Midbrain (tissue), 1 donor: ENCODE measurements at regions not wholly inside any gene's neighbourhood (a gene's known extent, or its start where the extent isn't known, plus 50 kb on each side); places are given as distances from the start of the nearest gene placed in this dataset.

Experiments used
- DNase-seq: peaks from one replicate; lab custom pipeline; 2025; lab: John Stamatoyannopoulos, UW

- no peak for DNase-seq
These were observed 73.7 kb downstream of the RTL9 start for GRCh38 chrX:110432091-110432905.

GRCh38 chrX:110432906-110433215 lies 74.2 kb downstream of the RTL9 start:
- no peak for DNase-seq

GRCh38 chrX:110435196-110435595 lies 76.5 kb downstream of the RTL9 start:
- DNase-seq: no peak

- no peak for DNase-seq
These were observed 77.9 kb downstream of the RTL9 start for GRCh38 chrX:110436523-110436922.

DNA sequence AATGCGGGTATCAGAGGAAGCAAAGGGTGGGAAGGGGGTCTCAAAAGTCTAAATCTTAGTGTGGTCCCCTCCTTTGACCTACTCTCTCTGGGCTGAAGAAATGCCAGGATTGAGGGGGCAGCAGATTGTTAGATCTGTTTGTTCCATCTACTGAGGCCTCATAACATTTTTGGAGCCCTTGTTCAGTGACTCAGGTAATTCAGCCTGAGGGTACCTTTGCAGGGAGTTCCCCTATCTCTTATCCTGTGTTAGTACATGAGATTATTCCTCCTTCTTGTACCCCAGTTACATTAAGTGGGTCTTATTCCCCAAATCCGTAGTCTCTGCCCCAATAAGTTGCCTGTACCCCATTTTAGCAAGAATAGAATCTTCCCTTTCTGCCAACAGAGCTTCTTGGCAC lies 79.0 kb downstream of the RTL9 start:
- DNase-seq: no peak

DNA sequence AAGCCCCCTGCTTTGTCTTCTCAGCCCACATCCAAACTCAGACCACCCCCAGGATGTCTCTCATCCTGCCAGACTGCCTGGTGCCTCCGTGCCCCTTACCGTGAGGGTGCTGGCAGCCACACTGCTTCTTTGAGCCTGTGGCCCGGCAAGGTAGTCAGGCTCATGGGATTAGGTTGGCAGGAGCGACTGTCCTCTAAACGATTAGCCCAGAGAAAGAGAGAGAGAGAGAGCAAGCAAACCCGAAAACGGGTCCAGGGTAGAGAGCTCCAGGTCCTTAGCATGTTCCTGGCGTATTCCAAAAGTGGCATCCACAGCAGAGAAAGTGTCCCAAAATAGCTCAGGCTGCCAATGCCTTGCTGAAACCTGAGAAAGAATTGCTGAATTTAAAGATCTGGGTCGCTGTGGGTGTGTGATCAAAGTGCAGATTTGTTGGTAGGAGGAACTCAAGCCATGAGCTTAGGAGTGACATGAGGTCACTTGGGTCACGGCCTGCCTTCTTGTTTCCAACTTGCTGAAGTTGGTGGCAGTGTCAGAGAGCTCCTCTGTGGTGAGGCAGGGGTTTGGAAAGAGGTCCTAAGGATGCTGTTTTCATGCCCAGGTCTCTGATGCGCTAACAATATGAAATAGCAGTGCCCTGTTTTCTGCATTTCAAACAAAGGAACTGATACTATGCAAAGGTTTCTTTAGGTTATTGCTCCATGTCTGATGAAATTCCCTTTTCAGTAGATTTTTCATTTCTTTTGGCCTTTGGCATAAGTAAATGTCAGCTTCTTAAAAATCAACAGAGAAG lies 81.6 kb downstream of the RTL9 start:
- no peak for DNase-seq

DNA sequence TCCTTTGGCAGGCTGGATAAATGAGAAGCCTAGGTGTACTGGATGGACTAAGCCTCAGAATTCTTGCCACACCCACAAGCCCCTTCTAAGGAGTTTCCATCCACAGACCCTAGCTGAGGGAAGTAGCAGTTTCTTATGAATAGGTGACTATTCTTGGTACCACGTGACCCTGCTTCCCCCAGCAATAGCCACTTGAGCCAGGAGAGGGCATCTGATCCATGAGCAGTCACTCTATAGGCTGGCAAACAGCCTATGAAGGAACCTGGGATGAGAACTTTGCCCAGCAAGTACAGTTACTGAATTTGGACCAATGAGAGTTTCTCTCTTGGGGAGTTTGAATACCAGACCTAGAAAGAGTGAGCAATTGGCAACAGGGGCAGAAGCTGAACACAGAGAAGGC lies 84.0 kb downstream of the RTL9 start:
- no peak for DNase-seq

- DNase-seq: no peak
These were observed 86.3 kb downstream of the RTL9 start for GRCh38 chrX:110444996-110445395.

GRCh38 chrX:110448459-110448858 lies 89.8 kb downstream of the RTL9 start:
- DNase-seq: no peak

- no peak for DNase-seq
These were observed 90.7 kb downstream of the RTL9 start for GRCh38 chrX:110449312-110449711.

DNA sequence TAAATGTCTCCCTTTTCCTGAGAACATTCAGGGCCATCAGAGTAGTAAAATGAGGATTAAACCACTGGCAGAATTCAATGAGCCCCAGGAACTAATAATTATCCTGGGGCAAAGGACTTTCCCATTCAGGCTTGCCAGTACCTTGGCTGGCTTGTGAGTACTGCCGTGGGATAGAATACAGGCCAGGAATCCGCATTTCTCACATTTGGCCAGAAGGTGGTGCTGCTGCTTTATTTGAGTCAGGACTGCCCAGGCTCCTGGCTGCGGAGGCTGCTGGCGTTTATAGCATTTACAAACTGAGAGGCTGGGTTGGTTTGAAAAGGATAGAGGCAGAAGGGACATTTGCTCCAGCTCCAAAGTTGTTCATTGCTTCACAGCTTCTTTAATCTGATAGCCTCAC lies 91.4 kb downstream of the RTL9 start:
- peak; percentile 91 for DNase-seq

DNA sequence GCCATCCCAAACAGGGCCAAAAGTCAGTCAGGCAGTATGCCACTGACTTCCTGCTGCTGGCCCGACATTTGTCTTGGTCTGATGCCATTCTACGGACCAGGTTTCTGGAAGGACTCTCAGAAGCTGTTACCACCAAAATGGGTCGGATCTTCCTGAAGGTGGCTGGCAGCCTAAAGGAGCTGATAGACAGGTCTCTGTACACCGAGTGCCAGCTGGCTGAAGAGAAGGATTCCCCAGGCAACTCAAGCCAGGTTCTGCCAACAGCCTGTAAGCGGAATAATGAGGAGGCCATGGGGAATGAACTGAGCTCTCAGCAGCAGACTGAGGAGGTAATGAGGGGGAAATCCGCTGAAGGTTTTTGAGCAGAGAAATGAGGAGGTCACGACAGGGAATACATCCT lies 95.7 kb downstream of the RTL9 start:
- peak; percentile 5 for DNase-seq

DNA sequence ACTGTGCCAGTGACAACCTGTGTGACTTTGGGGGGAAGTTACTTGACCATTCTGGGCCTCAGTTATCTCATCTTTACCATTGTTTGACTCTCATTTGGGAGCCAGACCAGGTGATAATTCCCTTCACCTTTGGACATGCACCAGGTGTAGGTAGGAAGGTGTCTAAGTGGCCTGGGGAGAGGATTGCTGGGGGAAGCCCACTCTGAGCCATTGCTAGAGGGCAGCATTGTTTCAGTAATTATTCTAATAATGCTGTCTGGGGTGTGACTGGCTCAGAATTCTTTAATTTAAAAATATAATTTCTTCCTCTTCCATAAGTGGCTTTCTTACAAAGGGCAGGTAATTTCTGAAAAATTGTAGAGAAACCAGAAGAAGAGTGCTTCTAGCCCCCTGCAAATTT lies 104.3 kb downstream of the RTL9 start:
- no peak for DNase-seq

GRCh38 chrX:110466790-110467189 lies 108.1 kb downstream of the RTL9 start:
- no peak for DNase-seq

GRCh38 chrX:110472265-110472664 lies 113.6 kb downstream of the RTL9 start:
- DNase-seq: no peak

GRCh38 chrX:110477593-110478228 lies 119.1 kb downstream of the RTL9 start:
- no peak for DNase-seq

- no peak for DNase-seq
These were observed 133.4 kb downstream of the RTL9 start for GRCh38 chrX:110491846-110492620.

DNA sequence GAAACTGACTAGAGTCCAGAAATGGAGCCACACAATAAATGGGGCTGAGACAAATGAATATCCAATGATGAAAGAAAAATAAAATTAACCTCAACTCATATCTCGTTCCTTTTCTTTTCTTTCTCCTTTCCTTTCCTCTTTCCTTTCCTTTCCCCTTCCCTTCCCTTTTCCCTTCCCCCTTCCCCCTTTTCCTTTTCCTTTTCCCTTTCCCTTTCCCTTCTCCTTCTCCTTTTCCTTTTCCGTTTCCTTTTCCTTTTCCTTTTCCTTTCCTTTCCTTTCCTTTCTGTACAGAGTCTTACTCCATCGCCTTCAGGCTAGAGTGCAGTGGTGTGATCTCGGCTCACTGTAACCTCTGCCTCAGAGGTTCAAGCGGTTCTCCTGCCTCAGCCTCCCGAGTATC lies 146.3 kb downstream of the RTL9 start:
- DNase-seq: no peak

- no peak for DNase-seq
These were observed 151.3 kb downstream of the RTL9 start for GRCh38 chrX:110509755-110510532.

DNA sequence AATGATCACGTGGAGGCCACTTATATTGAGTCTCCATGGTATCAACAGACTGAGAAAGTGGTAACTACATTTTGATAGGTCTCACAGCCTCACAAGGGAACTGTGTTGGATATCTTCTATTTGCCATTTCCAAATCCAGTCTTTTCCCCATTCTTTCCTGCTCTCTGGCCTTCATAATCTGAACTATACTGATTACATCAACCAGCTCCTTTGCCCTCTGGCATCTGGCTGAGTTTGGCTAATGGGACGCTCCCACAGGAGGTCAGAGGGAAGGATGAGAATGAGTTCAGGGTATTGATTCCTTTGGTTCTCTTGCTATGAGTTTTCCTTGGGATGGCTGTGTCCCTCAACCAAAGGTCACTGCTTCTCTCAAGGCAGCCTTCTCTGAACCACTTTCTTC lies 152.6 kb downstream of the RTL9 start:
- DNase-seq: no peak

DNA sequence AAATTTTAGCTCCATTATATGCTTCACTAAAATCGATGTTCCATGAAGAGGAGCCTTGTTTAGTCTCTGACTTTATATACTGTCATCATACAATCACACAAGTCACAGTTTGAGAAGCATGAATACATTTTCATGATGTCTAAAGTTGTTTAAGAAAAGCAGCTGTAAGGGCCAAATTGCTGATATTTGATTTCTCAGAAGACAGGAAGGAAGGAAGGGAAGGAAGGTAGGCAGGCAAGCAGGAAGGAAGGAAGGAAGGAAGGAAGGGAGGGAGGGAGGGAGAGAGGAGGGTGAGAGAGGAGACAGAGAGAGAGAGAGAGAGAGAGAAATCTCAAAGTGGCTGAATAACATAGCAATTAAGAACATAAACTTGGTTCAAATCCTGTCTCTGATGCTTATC lies 153.7 kb downstream of the RTL9 start:
- DNase-seq: no peak

- DNase-seq: no peak
These were observed 155.9 kb downstream of the RTL9 start for GRCh38 chrX:110514509-110514908.
